PC-3 (cell line): ENCODE measurements at regions not wholly inside any gene's neighbourhood (a gene's known extent, or its start where the extent isn't known, plus 50 kb on each side); places are given as distances from the start of the nearest gene placed in this dataset.

Source experiments
- ATAC-seq: fragments of 200-7000 bp; cut with Tn5 transposase; 2 replicates; pipeline ENCODE4 v1.9.1; 2020; ENCODE audit warnings: mild to moderate bottlenecking, moderate library complexity
- BruUV-seq: library from RNA; stranded (reverse); fragments of 400-500 nt; replicated peaks from 2 replicates; lab custom pipeline; 2021; lab: Mats Ljungman, UMichigan
- CTCF ChIA-PET: fragments of 300-600 bp; sonication (Branson Sonifier 250); formaldehyde crosslinking; loops from one replicate; lab custom pipeline; 2022; ENCODE audit warnings: antibody characterized with exemption; lab: Charles Lee
- POLR2A ChIA-PET: fragments of 300-600 bp; sonication (Branson Sonifier 250); formaldehyde crosslinking; loops from one replicate; lab custom pipeline; 2022; ENCODE audit warnings: antibody characterized with exemption; ENCODE audit not compliant: unreplicated experiment; lab: Charles Lee
- DNase-seq: peaks from one replicate; pipeline ENCODE4 v3.0.0-alpha.2; 2015
- H2AFZ ChIP-seq: fragments of 300-600 bp; sonication (generic); 2 replicates; pipeline ENCODE4 v1.6.0; 2016; ENCODE audit warnings: antibody characterized with exemption, low read length
- H3F3A ChIP-seq: fragments of 300-600 bp; sonication (generic); one replicate; pipeline ENCODE4 v1.6.0; 2017; ENCODE audit warnings: antibody characterized with exemption, low read length, control low read depth, mild to moderate bottlenecking; ENCODE audit not compliant: unreplicated experiment
- H3K27ac ChIP-seq: fragments of 300-600 bp; sonication (generic); 2 replicates; pipeline ENCODE4 v1.5.1; 2016; ENCODE audit warnings: mild to moderate bottlenecking, low read length
- H3K27me3 ChIP-seq: fragments of 300-600 bp; sonication (generic); 2 replicates; pipeline ENCODE4 v1.6.1; 2016; ENCODE audit warnings: low read length, mixed read lengths
- H3K36me3 ChIP-seq: fragments of 300-600 bp; sonication (generic); 2 replicates; pipeline ENCODE4 v1.6.1; 2016; ENCODE audit warnings: low read depth, mixed run types, low read length, mixed read lengths
- H3K4me1 ChIP-seq: fragments of 300-600 bp; sonication (generic); 2 replicates; pipeline ENCODE4 v1.5.1; 2016; ENCODE audit warnings: low read length; ENCODE audit not compliant: insufficient read depth
- H3K4me2 ChIP-seq: fragments of 300-600 bp; sonication (generic); 2 replicates; pipeline ENCODE4 v1.6.0; 2016; ENCODE audit warnings: low read length
- H3K4me3 ChIP-seq: fragments of 300-600 bp; sonication (generic); 2 replicates; pipeline ENCODE4 v1.5.1; 2016; ENCODE audit warnings: mild to moderate bottlenecking, low read length, mixed read lengths
- H3K79me2 ChIP-seq: fragments of 300-600 bp; sonication (generic); 2 replicates; pipeline ENCODE4 v1.6.1; 2017; ENCODE audit warnings: low read length, mixed read lengths
- H3K9ac ChIP-seq: fragments of 300-600 bp; sonication (generic); 2 replicates; pipeline ENCODE4 v1.6.0; 2016; ENCODE audit warnings: mild to moderate bottlenecking, low read length
- H3K9me2 ChIP-seq: fragments of 300-600 bp; sonication (generic); replicated peaks from 2 replicates; pipeline ENCODE4 v1.6.1; 2016; ENCODE audit warnings: mixed run types, low read length, mixed read lengths
- H3K9me3 ChIP-seq: fragments of 300-600 bp; sonication (generic); 2 replicates; pipeline ENCODE4 v1.6.1; 2016; ENCODE audit warnings: low read length, mixed read lengths
- H4K20me1 ChIP-seq: fragments of 300-600 bp; sonication (generic); 2 replicates; pipeline ENCODE4 v1.6.1; 2016; ENCODE audit warnings: low read length, mixed read lengths
- CTCF ChIP-seq: fragments of 300-600 bp; sonication (generic); conservative IDR thresholded peaks from 2 replicates; pipeline ENCODE4 v1.5.1; 2017; ENCODE audit warnings: antibody characterized with exemption, low read depth, mild to moderate bottlenecking, low read length
- EZH2 ChIP-seq: fragments of 300-600 bp; sonication (generic); IDR thresholded peaks from one replicate; pipeline ENCODE4 v1.6.1; 2017; ENCODE audit warnings: antibody characterized with exemption, mild to moderate bottlenecking, low read length; ENCODE audit not compliant: unreplicated experiment
- EZH2phosphoT487 ChIP-seq: fragments of 300-600 bp; sonication (generic); IDR thresholded peaks from 2 replicates; pipeline ENCODE4 v1.6.1; 2018; ENCODE audit warnings: mild to moderate bottlenecking, antibody characterized with exemption, low read length, borderline replicate concordance
- intact Hi-C: fragments of 100-400 bp; cut with micrococcal nuclease; formaldehyde crosslinking; loops from 2 replicates; pipeline ENCODE4 v1.9.0; 2023

GRCh38 chr7:16044645-16045044 is 358.2 kb upstream of the MEOX2 start:
- Histone ChIP-seq H3K4me2 (no peak overlapping the region), H3K9me2 (no peaks in the 10 kb centered on the region), H3K9me3 (no peaks in the 10 kb centered on the region), H4K20me1 (no peaks in the 10 kb centered on the region), H3K4me3 (no peak overlapping the region), H3K27me3 (0 out of 2 replicates have a peak, but pooled peaks cover 6% of the 10 kb centered on the region), H3F3A (no peaks in the 10 kb centered on the region), H3K36me3 (no peaks in the 10 kb centered on the region), H3K4me1 (no peaks in the 10 kb centered on the region), H3K79me2 (no peaks in the 10 kb centered on the region), H3K9ac (no peak overlapping the region), H3K27ac (no peak overlapping the region), H2AFZ (no peak overlapping the region)
- no peak for TF ChIP-seq EZH2
- TF ChIP-seq EZH2phosphoT487: no peak
- TF ChIP-seq CTCF: no peak
- no peak for ATAC-seq
- intact Hi-C loops: no loop called here
- no TSS peak for BruUV-seq
- CTCF ChIA-PET: no interaction called here
- POLR2A ChIA-PET: no interaction called here
- no peak for DNase-seq

GRCh38 chr7:16040346-16040745 is 353.9 kb upstream of the MEOX2 start:
- TF ChIP-seq EZH2 (no peak), EZH2phosphoT487 (no peak), CTCF (no peak)
- Histone ChIP-seq H3K36me3 (no peaks in the 10 kb centered on the region), H3K27ac (no peak overlapping the region), H3K9ac (no peak overlapping the region), H4K20me1 (no peaks in the 10 kb centered on the region), H3F3A (no peaks in the 10 kb centered on the region), H2AFZ (no peak overlapping the region), H3K4me2 (no peak overlapping the region), H3K9me2 (no peaks in the 10 kb centered on the region), H3K79me2 (no peaks in the 10 kb centered on the region), H3K4me1 (no peaks in the 10 kb centered on the region), H3K27me3 (no peaks in the 10 kb centered on the region), H3K4me3 (no peak overlapping the region), H3K9me3 (no peaks in the 10 kb centered on the region)
- ATAC-seq (no peak), DNase-seq (no peak)
- no TSS peak for BruUV-seq
- CTCF ChIA-PET: no interaction called here
- intact Hi-C loops: no loop called here
- POLR2A ChIA-PET: no interaction called here

GRCh38 chr7:16038906-16039305 is 352.4 kb upstream of the MEOX2 start:
- no peaks in the 10 kb centered on the region for H3K36me3 ChIP-seq
- no peaks in the 10 kb centered on the region for H3F3A ChIP-seq
- no peak for ATAC-seq
- H3K27me3 ChIP-seq: no peaks in the 10 kb centered on the region
- H3K79me2 ChIP-seq: no peaks in the 10 kb centered on the region
- ChIA-PET POLR2A (interaction anchor here (0.7 kb wide), 1 partner anchor 832 kb away, joined by 4 read pairs; no protein-coding TSS in a partner anchor), CTCF (no interaction called here)
- H4K20me1 ChIP-seq: no peaks in the 10 kb centered on the region
- H2AFZ ChIP-seq: no peak overlapping the region
- no peak overlapping the region for H3K9ac ChIP-seq
- H3K9me2 ChIP-seq: no peaks in the 10 kb centered on the region
- no peak overlapping the region for H3K27ac ChIP-seq
- intact Hi-C loops: no loop called here
- no peaks in the 10 kb centered on the region for H3K4me1 ChIP-seq
- no peaks in the 10 kb centered on the region for H3K9me3 ChIP-seq
- no peak overlapping the region for H3K4me3 ChIP-seq
- BruUV-seq: no TSS peak
- DNase-seq: no peak
- TF ChIP-seq EZH2phosphoT487: no peak
- no peak overlapping the region for H3K4me2 ChIP-seq
